NCI-H748 treated with DMSO at 0.1 percent for 48 hours (cell line): ENCODE measurements at regions not wholly inside any gene's neighbourhood (a gene's known extent, or its start where the extent isn't known, plus 50 kb on each side); places are given as distances from the start of the nearest gene placed in this dataset.
"Not testable (repeated sequence)": the region's sequence is repeated elsewhere in the genome, so short reads cannot be mapped to it uniquely, and the experiment has no call there.

Experiments
- DNase-seq: peaks from one replicate; lab custom pipeline; 2025; lab: John Stamatoyannopoulos, UW

DNA sequence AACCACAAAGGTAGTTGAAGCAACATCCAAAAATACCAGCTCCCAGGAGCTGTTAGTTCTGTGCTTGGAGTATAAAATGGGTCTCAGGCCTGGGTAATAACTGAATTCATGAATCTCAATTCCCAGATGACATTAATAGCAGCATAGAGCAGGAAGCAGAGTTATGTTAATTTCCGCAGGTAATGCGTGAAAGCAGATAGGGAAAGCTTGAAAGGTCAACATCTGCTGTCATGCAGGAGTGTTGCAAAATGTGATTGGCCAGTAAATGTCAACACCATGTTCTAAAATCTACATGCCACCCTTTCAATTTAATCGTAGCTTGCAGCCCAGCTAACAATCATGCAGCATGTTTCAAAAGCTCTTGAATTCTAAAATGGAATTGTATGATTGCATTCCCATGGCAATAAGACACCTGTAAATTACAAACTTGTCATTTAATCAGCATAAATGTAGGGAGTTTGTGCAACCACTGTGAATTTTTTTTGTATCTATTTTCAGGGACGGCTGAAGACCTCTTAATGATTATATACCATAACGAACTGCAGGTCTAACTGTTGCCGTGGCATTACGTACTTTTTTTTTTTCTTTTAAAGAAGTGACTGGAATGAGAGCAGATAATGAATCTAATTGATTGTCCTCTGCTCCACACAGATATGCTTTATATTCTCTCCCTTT is 635.8 kb upstream of the FOXG1 start:
- DNase-seq = no peak

DNA sequence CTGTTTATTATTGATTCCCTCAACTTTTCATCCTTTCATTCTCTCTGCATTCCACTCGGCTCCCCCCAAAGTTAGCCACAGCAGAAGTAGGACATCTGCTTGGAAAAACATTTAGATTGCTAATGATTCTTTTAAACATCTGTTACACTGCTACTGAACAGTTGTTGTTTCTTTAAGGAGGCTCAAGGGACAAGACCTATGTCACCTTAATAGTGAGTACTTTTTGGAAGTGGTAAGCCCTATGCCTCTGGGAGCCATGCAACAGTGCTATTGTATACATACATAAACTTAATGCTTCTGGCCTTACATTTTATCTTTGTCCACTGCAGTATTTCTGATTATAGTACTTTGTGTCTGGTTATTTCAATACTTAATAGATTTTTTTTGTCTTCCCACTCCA is 628.2 kb upstream of the FOXG1 start:
- DNase-seq = no peak

DNA sequence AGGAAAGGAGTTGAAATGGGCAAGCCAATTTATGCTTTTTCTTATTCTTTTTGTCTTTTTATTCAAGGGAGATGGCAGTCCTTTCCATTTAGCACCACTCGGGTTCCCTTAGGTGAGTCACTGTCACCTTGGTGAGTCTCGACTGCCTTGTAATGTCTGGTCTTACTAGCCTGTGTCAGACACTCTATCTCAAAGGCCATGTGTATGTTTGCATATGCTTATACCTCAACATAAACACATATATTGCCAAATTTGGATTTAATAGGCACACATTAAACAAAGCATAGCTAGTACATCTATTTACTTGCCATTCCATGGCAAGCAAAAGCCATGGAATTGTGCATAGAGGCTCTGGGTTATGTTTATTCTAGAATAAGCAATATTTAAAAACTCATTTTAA is 624.9 kb upstream of the FOXG1 start:
- DNase-seq = no peak

DNA sequence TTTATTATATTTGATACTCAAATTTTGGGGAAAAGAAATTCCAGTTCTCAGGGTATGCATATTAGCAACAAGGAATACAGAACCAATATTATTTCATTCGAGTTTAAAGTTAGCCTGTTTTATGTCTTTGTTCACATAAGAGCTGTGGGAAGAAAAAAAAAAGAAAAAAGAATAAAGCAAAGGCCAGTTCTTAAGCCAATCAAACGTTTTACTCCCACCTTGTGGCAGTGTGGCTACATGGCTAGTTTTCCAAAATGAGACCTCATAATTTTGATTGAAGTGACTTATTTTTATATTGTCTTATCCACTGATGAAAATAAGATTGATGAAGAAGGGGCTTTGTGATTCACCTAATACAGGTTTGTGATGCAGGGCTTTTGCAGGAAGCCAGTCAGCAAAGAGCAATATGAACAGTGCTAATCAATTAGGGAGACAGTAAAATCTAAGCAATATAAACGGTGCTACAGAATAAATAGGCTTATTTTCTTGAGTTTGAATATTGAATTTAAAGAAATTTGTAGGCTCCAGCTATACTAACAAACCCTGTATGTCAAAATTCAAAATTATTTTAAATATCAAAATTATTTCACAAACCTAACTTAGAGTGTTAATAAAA is 624.1 kb upstream of the FOXG1 start:
- DNase-seq = peak; percentile 41

DNA sequence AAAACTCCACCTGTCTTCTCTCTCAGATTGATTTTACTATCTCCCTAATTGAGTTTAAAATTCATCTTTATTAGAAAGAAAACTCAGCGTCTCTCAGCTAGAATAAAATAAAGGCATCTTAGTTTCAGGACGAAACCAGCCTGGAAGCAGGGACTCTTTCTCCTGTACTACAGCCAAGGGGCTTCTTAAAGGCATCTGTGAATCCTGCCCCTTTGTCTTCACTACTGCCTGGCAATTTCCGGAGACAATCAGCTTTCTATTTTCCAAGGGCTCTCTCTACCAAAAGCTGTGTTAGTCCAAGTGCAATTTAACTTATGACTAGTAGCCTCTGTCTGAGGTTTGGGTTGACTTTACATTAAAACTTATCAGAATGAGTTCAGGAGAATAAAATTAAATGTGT is 623.3 kb upstream of the FOXG1 start:
- DNase-seq = no peak

DNA sequence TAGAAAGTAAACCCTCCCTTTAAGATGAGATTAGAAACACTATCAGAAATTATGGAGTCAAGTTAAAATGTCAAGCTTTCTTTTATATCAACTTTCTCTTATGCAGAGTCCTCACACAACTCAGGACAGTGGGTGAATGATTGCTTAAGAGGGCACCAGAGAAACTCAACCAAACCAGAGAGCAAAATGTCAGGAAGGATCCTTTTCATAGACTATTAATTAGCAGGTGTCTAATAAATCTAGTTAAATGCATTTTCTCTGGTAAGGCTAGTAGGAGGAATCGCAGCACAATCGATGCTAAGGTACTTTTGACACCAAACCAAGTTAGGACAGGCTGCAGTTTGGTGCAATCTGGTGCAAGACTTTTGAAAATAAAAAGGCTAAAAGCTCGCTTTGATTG is 614.7 kb upstream of the FOXG1 start:
- no peak for DNase-seq

DNA sequence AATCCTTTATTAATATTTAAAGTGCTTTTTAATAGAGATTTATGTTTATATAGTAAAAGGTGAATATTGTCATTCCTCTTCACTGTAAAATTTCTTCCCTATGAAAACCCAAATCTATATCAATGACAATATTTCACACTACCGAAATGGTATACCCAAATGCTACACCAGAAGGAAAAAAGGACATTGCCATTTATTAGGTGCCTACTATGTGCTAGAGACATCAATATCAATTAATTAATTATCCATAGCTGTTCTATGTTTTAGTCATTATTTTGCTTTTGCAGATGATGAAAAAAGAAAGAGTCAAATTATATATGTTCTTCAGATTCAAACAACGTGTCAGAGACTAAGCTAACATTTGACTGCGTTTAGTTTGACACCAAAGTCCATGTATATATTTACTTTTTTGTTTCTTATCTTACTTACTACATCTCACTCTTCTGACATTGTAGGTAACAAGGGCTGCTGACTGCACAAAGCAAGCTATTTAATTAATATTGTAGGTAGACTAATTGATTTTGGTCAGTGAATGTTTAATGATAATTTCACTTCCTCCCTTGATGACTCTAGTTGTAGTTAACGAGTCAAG is 614.0 kb upstream of the FOXG1 start:
- no peak for DNase-seq

DNA sequence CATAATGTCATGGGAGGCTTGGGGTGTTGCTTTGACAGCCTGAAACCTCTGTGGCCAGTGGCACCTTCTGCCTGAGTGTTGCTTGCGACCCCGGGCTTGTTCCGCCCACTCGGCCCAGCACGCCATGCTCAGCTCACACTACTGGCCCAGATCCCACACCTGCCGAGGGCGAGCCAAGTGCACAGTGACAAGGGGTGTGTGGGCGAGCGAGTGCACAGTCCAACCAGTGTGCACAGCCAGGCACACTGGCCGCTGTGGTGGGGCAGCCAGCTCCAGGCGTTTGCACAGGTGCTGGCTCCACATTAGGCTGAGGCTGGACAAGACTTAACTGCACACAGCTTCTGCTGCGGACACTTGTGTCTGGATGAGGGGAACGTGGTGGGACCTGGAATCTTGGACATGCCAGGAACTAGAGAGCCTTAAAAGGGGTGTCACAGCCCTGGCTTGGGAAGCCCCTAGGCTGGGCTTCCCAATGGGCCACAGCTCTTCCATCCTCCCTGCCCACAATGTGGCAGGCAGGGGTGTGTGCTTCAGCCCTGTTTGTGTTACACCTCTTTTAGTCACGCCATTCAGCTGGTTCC is 609.2 kb upstream of the FOXG1 start:
- DNase-seq = no peak

DNA sequence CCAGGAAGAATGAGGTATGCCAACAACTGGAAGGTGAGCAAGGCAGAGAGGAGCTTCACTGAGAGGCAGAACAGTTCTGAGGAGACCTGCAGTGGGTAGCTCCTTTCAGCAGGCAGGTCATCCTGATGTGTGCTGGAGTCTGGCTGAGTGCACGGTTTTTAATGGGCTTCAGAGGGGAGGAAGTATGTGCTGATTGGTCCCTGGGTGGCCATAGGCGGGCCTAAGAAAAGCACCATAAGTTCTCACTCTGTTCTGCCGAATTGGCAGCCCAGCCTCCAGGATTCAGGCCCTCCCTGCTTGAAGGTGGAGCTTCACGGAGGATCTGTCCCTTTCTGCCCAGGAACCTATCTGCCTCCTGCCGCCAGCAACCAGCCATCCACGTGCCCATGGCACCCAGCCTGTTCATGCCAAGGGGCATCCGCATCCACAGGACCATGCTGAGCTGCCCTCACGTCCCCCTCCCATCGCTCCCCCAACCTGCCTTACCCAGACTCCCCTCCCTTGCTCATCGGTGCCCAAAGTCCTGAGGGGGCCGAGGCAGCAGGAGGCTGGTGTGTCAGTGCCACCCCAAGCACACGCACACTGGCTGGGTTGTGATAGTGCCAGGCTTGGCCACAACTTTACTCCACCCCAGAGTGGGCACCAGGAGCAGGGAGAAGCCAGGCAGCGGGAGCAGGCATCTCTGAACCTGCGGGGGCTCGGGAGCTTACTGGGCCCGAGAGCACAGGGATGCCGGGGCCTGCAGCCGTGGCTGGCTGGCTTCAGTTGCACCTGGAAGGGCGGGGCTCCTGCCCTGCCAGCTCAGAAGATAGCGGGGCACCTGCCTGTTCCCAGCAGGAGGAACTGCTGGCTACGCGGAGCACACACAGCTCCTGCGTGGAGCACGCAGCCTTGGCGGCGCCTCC is 608.4 kb upstream of the FOXG1 start:
- DNase-seq = no peak

DNA sequence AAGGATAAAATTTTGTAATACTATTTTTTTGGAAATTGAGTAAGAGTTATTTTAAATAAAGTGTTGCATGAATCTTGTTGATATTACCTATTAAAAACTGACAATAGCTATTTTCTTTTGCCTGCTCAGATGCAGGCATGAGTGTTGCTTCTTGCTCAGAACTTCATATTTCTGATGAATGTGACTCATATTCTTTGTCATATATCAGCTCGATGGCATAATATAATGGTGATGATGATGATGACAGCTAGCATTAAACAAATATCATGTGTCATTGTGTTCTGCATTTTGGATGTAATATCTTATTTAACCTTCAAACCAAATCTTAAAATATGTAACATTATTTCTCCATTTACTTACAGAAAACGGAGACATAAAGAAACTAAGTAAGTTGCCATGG is 605.5 kb upstream of the FOXG1 start:
- no peak for DNase-seq

DNA sequence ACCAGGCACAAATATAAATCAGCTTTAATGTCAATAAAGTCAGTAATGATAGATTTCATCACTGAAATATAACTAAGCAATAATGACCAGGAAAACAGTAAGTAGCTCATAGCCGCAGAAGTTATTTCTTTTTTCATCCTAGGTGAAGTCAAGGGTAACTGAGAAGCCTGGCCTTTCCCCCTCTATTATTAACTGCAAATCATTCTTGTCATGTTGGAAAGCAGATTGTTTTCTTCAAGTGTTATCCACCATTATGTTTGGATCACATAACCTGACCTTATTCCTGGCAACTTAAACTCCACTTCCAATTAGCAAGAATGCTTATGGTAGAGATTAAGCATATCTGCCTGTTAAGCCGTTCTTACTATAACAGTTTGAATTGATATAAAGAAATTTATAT is 603.4 kb upstream of the FOXG1 start:
- DNase-seq = no peak

DNA sequence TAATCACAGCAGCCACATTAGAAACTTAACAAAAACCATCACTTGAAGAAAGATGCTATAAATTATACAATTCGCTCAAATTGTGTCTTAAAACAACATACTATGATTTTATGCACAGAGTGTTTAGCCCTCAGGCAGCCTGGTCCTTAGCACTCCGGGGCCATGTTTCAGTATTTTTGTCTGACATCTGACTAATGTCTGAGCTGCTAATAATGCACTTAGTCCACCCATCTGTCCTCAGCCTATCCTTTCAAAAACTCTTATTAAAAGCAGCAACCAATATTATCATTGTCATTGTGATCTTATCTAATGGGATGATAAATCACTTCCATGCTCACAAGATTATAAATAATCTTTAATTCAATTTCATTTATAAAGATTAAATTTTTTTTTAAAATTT is 602.7 kb upstream of the FOXG1 start:
- DNase-seq = no peak

DNA sequence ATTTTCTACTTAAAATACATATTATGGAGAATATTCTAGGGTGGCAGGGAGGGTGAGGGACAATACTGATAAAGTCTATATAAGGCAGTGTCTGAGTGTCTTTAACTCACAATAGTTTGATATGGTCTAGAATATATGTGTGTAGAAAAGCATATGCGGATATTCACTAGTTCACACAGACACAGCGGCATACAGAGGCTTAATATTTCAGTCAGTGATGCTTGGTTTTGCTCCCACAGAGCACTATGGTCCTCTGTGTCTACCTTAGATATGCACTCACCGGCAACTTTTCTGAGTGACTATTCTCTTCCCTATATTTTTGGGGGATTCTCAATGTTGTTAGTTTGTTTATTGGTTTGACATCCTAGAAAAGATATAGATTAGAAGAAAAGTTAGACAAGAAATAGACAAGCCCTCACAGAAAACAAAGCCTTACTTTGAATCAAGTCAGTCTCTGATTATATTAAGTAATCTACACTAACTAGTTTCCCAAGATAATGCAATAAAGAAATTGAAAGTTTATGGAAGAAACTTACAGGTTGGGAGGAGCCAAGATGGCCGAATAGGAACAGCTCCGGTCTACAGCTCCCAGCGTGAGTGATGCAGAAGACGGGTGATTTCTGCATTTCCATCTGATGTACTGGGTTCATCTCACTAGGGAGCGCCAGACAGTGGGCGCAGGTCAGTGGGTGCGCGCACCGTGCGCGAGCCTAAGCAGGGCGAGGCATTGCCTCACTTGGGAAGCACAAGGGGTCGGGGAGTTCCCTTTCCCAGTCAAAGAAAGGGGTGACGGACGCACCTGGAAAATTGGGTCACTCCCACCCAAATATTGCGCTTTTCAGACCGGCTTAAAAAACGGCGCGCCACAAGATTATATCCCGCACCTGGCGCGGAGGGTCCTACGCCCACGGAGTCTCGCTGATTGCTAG is 578.4 kb upstream of the FOXG1 start:
- DNase-seq = not testable (repeated sequence)

DNA sequence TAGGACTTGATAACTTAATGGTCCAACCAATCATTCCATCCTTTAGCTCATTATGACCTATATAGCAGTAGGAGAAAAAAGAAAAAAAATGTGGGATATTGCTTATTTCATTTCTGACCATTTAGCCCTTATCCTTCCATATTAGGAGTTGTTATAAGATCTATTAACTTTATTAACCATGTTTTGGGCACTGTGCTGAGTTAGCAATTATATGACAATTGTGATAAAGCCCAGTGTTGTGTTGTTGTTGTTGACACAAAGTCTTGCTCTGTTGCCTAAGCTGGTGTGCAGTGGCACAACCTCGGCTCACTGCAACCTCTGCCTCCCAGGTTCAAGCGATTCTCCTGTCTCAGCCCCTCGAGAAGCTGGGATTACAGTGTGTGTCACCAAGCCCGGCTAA is 569.7 kb upstream of the FOXG1 start:
- DNase-seq = no peak

DNA sequence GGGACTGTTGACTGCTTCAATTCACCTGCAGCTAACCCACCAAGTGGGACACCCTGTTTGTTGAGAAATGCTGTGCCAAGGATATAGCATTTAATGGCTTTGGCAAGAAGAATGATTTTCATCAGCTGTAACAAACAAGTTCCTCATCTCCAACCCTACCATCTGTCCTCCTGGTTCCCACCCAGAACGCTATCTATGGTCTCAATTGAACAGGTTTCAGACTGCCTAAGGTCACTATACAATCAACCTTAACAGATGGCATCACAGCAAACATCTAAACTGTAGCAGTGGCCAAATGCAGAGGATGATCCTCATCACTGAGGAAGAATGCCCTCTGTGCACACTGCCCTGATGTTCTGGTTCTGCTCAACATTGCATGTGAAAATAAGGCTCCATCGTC is 546.2 kb upstream of the FOXG1 start:
- DNase-seq = no peak

DNA sequence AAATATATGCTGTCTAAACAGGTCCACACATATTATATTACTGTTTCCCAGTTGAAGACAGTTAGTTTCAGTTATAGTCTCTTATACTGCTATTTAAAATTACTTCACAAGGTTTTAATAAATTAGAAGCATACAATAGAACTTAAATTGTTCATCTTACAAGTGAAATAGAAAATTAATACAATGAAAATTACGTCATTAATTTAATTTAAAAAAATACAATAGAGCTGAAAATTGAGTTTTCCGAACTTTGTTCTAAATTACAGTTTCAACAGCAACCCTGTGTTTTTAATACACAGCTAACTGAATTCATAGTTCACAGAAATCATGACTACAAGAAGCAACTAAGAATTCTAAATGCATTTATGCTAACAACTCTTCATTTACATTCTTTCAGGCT is 525.7 kb upstream of the FOXG1 start:
- DNase-seq = no peak

DNA sequence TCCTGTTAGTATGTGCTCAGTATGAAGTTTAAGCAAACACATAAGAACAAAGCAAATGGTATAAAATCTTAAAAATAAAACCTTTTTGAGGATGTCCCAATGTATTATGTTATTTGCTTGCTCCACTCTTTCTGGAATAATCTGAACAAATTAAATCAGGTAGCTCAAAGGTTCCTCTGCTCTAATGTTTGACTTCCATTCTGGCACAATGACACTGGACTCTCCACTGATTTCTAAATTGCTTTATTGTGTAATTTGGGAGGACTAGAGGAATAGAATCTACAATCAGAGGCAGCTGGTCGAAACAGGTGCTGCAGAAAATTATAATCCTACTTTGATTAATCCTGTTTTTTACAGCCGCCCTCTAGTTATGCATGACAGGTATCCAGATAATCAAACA is 523.7 kb upstream of the FOXG1 start:
- DNase-seq = peak; percentile 64

DNA sequence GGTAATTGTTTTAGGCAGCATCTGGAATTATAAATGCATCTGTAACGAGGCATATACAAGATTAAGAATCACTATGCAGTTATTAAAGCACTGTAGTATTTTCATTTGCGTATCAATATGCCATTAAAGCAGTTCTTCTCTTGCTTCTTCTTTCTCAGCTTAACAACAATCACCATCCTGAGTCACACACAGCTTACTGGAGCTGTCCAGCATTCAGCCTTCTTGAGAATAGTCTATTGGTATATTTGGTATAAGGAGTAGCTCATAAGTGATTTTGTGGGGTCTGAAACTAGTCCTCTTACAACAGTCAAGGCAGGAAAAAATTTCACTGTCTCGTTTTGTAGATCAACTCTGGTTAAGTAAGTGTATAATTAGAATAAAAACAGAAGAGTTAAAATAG is 523.0 kb upstream of the FOXG1 start:
- no peak for DNase-seq

DNA sequence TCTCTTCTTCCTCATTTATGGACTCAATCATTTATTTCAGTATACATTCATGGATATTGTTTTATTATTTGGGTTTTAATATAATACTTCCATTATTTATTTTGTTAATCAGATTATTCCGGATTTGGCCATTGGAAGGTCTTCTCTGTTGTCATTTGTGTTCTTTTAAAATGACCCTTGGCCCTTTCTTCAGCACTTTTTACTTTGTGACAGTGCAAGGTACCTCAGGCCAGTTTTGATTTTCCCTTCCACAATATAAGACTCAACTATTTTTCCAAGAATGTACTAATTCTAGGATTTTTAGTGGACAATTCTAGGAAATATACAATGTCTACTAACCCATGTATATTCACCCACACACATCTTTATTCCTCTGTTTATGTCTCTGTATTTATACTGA is 521.4 kb upstream of the FOXG1 start:
- DNase-seq = no peak

DNA sequence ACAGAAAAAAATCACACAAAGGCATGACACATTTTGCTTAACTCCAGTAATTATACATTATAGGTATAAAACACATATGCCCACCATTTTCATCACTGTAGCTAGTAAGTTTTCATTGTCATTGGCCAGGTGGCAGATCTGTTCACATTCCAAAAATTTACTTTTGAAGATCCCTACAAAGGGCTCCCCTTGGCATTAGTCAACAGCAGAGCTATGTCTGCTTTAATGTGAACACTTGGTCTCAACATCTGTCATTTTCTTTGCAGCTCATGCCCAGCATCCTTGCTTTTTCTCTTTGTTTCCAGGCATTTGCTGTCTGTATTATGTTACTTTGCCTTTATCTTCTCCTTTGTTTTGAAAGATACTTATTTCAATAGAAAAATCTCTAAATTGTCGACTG is 519.1 kb upstream of the FOXG1 start:
- no peak for DNase-seq

DNA sequence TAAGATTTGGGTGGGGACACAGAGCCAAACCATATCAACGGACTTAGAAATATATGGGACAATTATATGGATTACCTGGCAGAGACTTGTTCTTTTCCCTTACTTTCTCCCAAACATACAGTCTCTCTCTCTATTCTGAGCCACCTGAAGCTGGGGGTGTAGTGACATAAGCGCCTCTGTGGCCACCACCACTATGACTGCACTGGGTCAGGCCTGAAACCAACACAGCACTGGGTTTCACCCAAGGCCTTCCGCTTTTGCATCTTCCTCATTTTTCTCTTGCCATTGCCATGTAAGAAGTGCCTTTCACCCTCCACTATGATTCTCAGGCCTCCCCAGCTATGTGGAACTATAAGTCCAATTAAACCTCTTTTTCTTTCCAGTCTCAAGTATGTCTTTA is 514.5 kb upstream of the FOXG1 start:
- not testable (repeated sequence) for DNase-seq
